Right atrium auricular region (tissue), 2 donors: ENCODE measurements at regions not wholly inside any gene's neighbourhood (a gene's known extent, or its start where the extent isn't known, plus 50 kb on each side); places are given as distances from the start of the nearest gene placed in this dataset.

Experiments used
- DNase-seq: peaks from one replicate; pipeline ENCODE4 v3.0.0-alpha.2; 2019; ENCODE audit warnings: low spot score
- H3K27ac ChIP-seq, 2 donors: fragments of 200-600 bp; sonication (generic); 1 replicate in 1 of 2; 2 replicates in 1 of 2; pipeline ENCODE4 v1.5.1; 2016 to 2019
- H3K27me3 ChIP-seq, 2 donors: fragments of 200-600 bp; sonication (generic); one replicate each; pipeline versions ENCODE4 v1.5.1 to v1.6.0; 2017 to 2019
- H3K36me3 ChIP-seq: fragments of 200-600 bp; sonication (generic); one replicate; pipeline ENCODE4 v1.5.1; 2016
- H3K4me1 ChIP-seq, 2 donors: fragments of 200-600 bp; sonication (generic); one replicate each; pipeline versions ENCODE4 v1.5.1 to v1.6.0; 2017 to 2019
- H3K4me3 ChIP-seq, 2 donors: fragments of 200-600 bp; sonication (generic); 1 replicate in 1 of 2; 2 replicates in 1 of 2; pipeline ENCODE4 v1.5.1; 2017 to 2019; ENCODE audit warnings: mild to moderate bottlenecking in 1 of 2, moderate library complexity in 1 of 2
- H3K9me3 ChIP-seq, 2 donors: fragments of 200-600 bp; sonication (generic); one replicate each; pipeline ENCODE4 v1.5.1; 2019
- CTCF ChIP-seq, 2 donors: fragments of 200-600 bp; sonication (generic); IDR thresholded peaks; one replicate each; pipeline ENCODE4 v1.5.1; 2019; ENCODE audit warnings: antibody characterized with exemption in 2 of 2

GRCh38 chr2:18186816-18187613 is 308.5 kb downstream of the KCNS3 start:
- H3K36me3 ChIP-seq: no peaks in the 10 kb centered on the region
- H3K27ac ChIP-seq: no peak overlapping the region
- H3K4me3 ChIP-seq: no peak overlapping the region
- no peaks in the 10 kb centered on the region for H3K4me1 ChIP-seq
- no peak for DNase-seq
- no peak for TF ChIP-seq CTCF (IDR thresholded peaks at IDR 0.05)
- no peaks in the 10 kb centered on the region for H3K27me3 ChIP-seq
- no peaks in the 10 kb centered on the region for H3K9me3 ChIP-seq

- no peak overlapping the region for H3K4me3 ChIP-seq
- H3K27ac ChIP-seq: no peak overlapping the region
- TF ChIP-seq CTCF (IDR thresholded peaks at IDR 0.05): no peak
- H3K27me3 ChIP-seq: no peaks in the 10 kb centered on the region
- H3K36me3 ChIP-seq: no peaks in the 10 kb centered on the region
- DNase-seq: no peak
- H3K9me3 ChIP-seq: no peaks in the 10 kb centered on the region
- no peaks in the 10 kb centered on the region for H3K4me1 ChIP-seq
Observed at GRCh38 chr2:18182861-18183260, 304.4 kb downstream of the KCNS3 start.

- no peak for TF ChIP-seq CTCF (IDR thresholded peaks at IDR 0.05)
- no peak for DNase-seq
- Histone ChIP-seq H3K4me3 (no peak overlapping the region), H3K27ac (no peak overlapping the region), H3K36me3 (no peaks in the 10 kb centered on the region), H3K4me1 (no peaks in the 10 kb centered on the region), H3K9me3 (no peaks in the 10 kb centered on the region), H3K27me3 (no peaks in the 10 kb centered on the region)
Observed at GRCh38 chr2:18180912-18181311, 302.4 kb downstream of the KCNS3 start.

GRCh38 chr2:18180031-18180610 is 301.7 kb downstream of the KCNS3 start:
- DNase-seq: no peak
- no peak overlapping the region for H3K27ac ChIP-seq
- H3K36me3 ChIP-seq: no peaks in the 10 kb centered on the region
- no peaks in the 10 kb centered on the region for H3K9me3 ChIP-seq
- H3K4me3 ChIP-seq: no peak overlapping the region
- no peaks in the 10 kb centered on the region for H3K27me3 ChIP-seq
- no peak for TF ChIP-seq CTCF (IDR thresholded peaks at IDR 0.05)
- H3K4me1 ChIP-seq: no peaks in the 10 kb centered on the region

GRCh38 chr2:18178736-18179349 is 300.4 kb downstream of the KCNS3 start:
- Histone ChIP-seq H3K9me3 (no peaks in the 10 kb centered on the region), H3K27me3 (no peaks in the 10 kb centered on the region), H3K4me3 (no peak overlapping the region), H3K4me1 (no peaks in the 10 kb centered on the region), H3K27ac (no peak overlapping the region), H3K36me3 (no peaks in the 10 kb centered on the region)
- TF ChIP-seq CTCF (IDR thresholded peaks at IDR 0.05): peak; percentile 64 to 84
- DNase-seq: no peak
